ENCODE measurements at regions not wholly inside any gene's neighbourhood (a gene's known extent, or its start where the extent isn't known, plus 50 kb on each side); places are given as distances from the start of the nearest gene placed in this dataset.

- H2AFZ ChIP-seq (ENCODE audit: control insufficient read depth, low read depth, low read length) = no peak overlapping the region
- H3K9me3 ChIP-seq (replicated peaks; ENCODE audit: control insufficient read depth, insufficient read depth, low read length) = no peaks in the 10 kb centered on the region
- no peak overlapping the region for H3K4me3 ChIP-seq
- ChIA-PET RAD21 (ENCODE audit: unreplicated experiment) (no interaction called here), POLR2A (interaction anchor here (0.8 kb wide), 1 partner anchor 231 kb away, joined by 3 read pairs; no protein-coding TSS in a partner anchor), SMC1A (ENCODE audit: uncharacterized antibody, unreplicated experiment) (interaction anchor here (1.4 kb wide), 1 partner anchor 338 kb away, joined by 3 read pairs; no protein-coding TSS in a partner anchor), CTCF (interaction anchor here (1.1 kb wide), 1 partner anchor 13 kb away, joined by 3 read pairs; no protein-coding TSS in a partner anchor)
- no peak for ATAC-seq
- WGBS (ENCODE audit: insufficient coverage, insufficient replicate concordance, low lambda C conversion rate, missing lambda C conversion rate) = 68% methylated on average over 5 of the region's 5 CpGs
- no peak overlapping the region for H3K9ac ChIP-seq (ENCODE audit: control insufficient read depth, insufficient read depth, low read length)
- no peaks in the 10 kb centered on the region for H3K4me1 ChIP-seq (ENCODE audit: control insufficient read depth, insufficient read depth, low read length)
- FAIRE-seq = no peak
- H4K20me1 ChIP-seq (ENCODE audit: control insufficient read depth, insufficient read depth) = no peaks in the 10 kb centered on the region
- no peaks in the 10 kb centered on the region; a peak in 1 of 4 replicates for H3K27me3 ChIP-seq (replicated peaks in 1 of 2; ENCODE audit: control insufficient read depth in 2 of 2, insufficient read depth in 2 of 2, low read length in 1 of 2)
- no peaks in the 10 kb centered on the region for H3K79me2 ChIP-seq (ENCODE audit: control insufficient read depth, insufficient read depth, low read length)
- DNase-seq (ENCODE audit: low read depth, low spot score) = no peak
- no peak overlapping the region for H3K27ac ChIP-seq (ENCODE audit: control insufficient read depth, insufficient read depth)
- intact Hi-C loops (cut with micrococcal nuclease; ENCODE audit: unreplicated experiment) = no loop called here
- no peaks in the 10 kb centered on the region for H3K36me3 ChIP-seq (ENCODE audit: control insufficient read depth in 2 of 2, insufficient read depth in 2 of 2, low read length in 1 of 2)
- BruUV-seq (replicated peaks) = no TSS peak
- in situ Hi-C loops (cut with MboI) = no loop called here
- no peak overlapping the region for H3K4me2 ChIP-seq (ENCODE audit: control insufficient read depth, insufficient read depth)
- no peak for TF ChIP-seq POLR2AphosphoS2 (IDR thresholded peaks at IDR 0.05; ENCODE audit: low read depth, low read length)
- TF ChIP-seq BMI1 (IDR thresholded peaks at IDR 0.05; ENCODE audit: borderline replicate concordance) = no peak
- no peak for TF ChIP-seq CTCF (IDR thresholded peaks at IDR 0.05 in 2 of 3, conservative IDR thresholded peaks at IDR 0.05 in 1 of 3; ENCODE audit: control insufficient read depth in 2 of 3, extremely low read depth in 1 of 3, insufficient read depth in 1 of 3, low read depth in 3 of 3, low read length in 3 of 3)
- no peak for TF ChIP-seq SMAD5 (IDR thresholded peaks at IDR 0.05; ENCODE audit: low read depth)
- TF ChIP-seq STAT1 (conservative IDR thresholded peaks at IDR 0.05) = no peak
- no peak for TF ChIP-seq RFX5 (IDR thresholded peaks at IDR 0.05; ENCODE audit: low read depth, low read length)
- TF ChIP-seq ZNF622 (IDR thresholded peaks at IDR 0.05) = no peak
- TF ChIP-seq MYC (IDR thresholded peaks at IDR 0.05; ENCODE audit: insufficient read depth, insufficient read length, insufficient replicate concordance, low read length, severe bottlenecking) = no peak
- no peak for TF ChIP-seq EP300 (IDR thresholded peaks at IDR 0.05; ENCODE audit: borderline replicate concordance in 1 of 2, control insufficient read depth in 1 of 2, low read depth in 2 of 2, low read length in 2 of 2)
- no peak for TF ChIP-seq BCLAF1 (IDR thresholded peaks at IDR 0.05)
- no peak for TF ChIP-seq CUX1 (IDR thresholded peaks at IDR 0.05; ENCODE audit: insufficient replicate concordance, low read depth, low read length)
- TF ChIP-seq NR2C1 (IDR thresholded peaks at IDR 0.05) = no peak
- no peak for TF ChIP-seq STAT3 (IDR thresholded peaks at IDR 0.05; ENCODE audit: low read depth, low read length)
- no peak for TF ChIP-seq ATF7 (IDR thresholded peaks at IDR 0.05; ENCODE audit: low read depth)
These were observed 378.3 kb downstream of the FBXW7 start for GRCh38 chr4:152157629-152158028.

All from GM12878 (cell line).